H1 (cell line): ENCODE measurements at regions not wholly inside any gene's neighbourhood (a gene's known extent, or its start where the extent isn't known, plus 50 kb on each side); places are given as distances from the start of the nearest gene placed in this dataset.

Experiments
- CTCF ChIA-PET: fragments of 300-600 bp; sonication (Branson Sonifier 250); formaldehyde crosslinking; loops from one replicate; lab custom pipeline; 2021; ENCODE audit not compliant: partially characterized antibody; lab: Charles Lee
- POLR2A ChIA-PET: fragments of 300-600 bp; sonication (Branson Sonifier 250); formaldehyde crosslinking; loops from one replicate; lab custom pipeline; 2021; ENCODE audit warnings: inconsistent platforms; ENCODE audit not compliant: partially characterized antibody; lab: Charles Lee
- DNase-seq, 2 experiments: peaks; one replicate each; pipeline versions ENCODE4 v3.0.0 to v3.0.0-alpha.2; 2010 to 2022; ENCODE audit warnings: low spot score in 2 of 2, low read depth in 1 of 2, mixed read lengths in 1 of 2
- FAIRE-seq: peaks from 2 replicates; lab custom pipeline; 2011; peaks lifted over from hg19 to GRCh38; lab: Jason Lieb, UNC
- H2AFZ ChIP-seq: 2 replicates; pipeline ENCODE4 v1.8.1; 2012; ENCODE audit warnings: low read length, inconsistent platforms
- H2AK5ac ChIP-seq: 2 replicates; pipeline ENCODE4 v1.6.1; 2013; ENCODE audit warnings: low read depth, low read length
- H2BK120ac ChIP-seq: replicated peaks from 2 replicates; pipeline ENCODE3; 2013; ENCODE audit warnings: low read depth, low read length, inconsistent platforms
- H2BK12ac ChIP-seq: 2 replicates; pipeline ENCODE4 v1.6.1; 2013; ENCODE audit warnings: low read depth, low read length
- H2BK15ac ChIP-seq: 2 replicates; pipeline ENCODE4 v1.6.1; 2013; ENCODE audit warnings: low read length
- H2BK20ac ChIP-seq: 2 replicates; pipeline ENCODE4 v1.6.1; 2013; ENCODE audit warnings: low read length
- H2BK5ac ChIP-seq: 2 replicates; pipeline ENCODE4 v1.6.1; 2013; ENCODE audit warnings: low read depth, low read length
- H3K14ac ChIP-seq: 2 replicates; pipeline ENCODE4 v1.6.1; 2013; ENCODE audit warnings: inconsistent platforms; ENCODE audit not compliant: insufficient read length
- H3K18ac ChIP-seq: 2 replicates; pipeline ENCODE4 v1.6.1; 2013; ENCODE audit warnings: low read length; ENCODE audit errors: extremely low read depth
- H3K23ac ChIP-seq: 2 replicates; pipeline ENCODE4 v1.6.1; 2013; ENCODE audit warnings: inconsistent platforms; ENCODE audit not compliant: insufficient read length
- H3K23me2 ChIP-seq: 2 replicates; pipeline ENCODE4 v1.6.1; 2013; ENCODE audit warnings: low read depth, low read length
- H3K27ac ChIP-seq: 2 replicates; pipeline ENCODE4 v1.6.1; 2011; ENCODE audit warnings: low read depth, low read length, inconsistent platforms
- H3K27me3 ChIP-seq, 4 experiments: replicated peaks in 1 of 4; 1 replicate in 1 of 4; 2 replicates in 3 of 4; pipeline versions ENCODE4 v1.6.1 to v1.8.1; 2011 to 2013; ENCODE audit warnings: low read length in 3 of 4, mild to moderate bottlenecking in 3 of 4, inconsistent platforms in 2 of 4, mixed read lengths in 2 of 4, moderate library complexity in 1 of 4; ENCODE audit not compliant: control insufficient read depth in 3 of 4, insufficient read depth in 3 of 4; ENCODE audit errors: extremely low read depth in 1 of 4
- H3K36me3 ChIP-seq, 4 experiments: 2 replicates each; pipeline versions ENCODE4 v1.6.1 to v1.8.1; 2011 to 2013; ENCODE audit warnings: mild to moderate bottlenecking in 4 of 4, low read length in 3 of 4, moderate library complexity in 2 of 4, control low read depth in 1 of 4, inconsistent platforms in 1 of 4; ENCODE audit not compliant: insufficient read depth in 4 of 4, control insufficient read depth in 2 of 4
- H3K4ac ChIP-seq: replicated peaks from 2 replicates; pipeline ENCODE3; 2013; ENCODE audit warnings: low read length, low read depth, mixed read lengths, inconsistent platforms; ENCODE audit not compliant: insufficient read length
- H3K4me1 ChIP-seq, 4 experiments: replicated peaks in 1 of 4; 1 replicate in 1 of 4; 2 replicates in 3 of 4; pipeline versions ENCODE4 v1.6.1 to v1.8.1; 2011 to 2013; ENCODE audit warnings: low read length in 3 of 4, inconsistent platforms in 2 of 4, mixed read lengths in 1 of 4; ENCODE audit not compliant: insufficient read depth in 4 of 4, control insufficient read depth in 3 of 4
- H3K4me2 ChIP-seq, 2 experiments: 2 replicates each; pipeline versions ENCODE4 v1.6.1 to v1.8.1; 2011 to 2013; ENCODE audit warnings: low read depth in 2 of 2, low read length in 2 of 2, control low read depth in 1 of 2, inconsistent platforms in 1 of 2, mild to moderate bottlenecking in 1 of 2; ENCODE audit not compliant: insufficient read depth in 1 of 2
- H3K4me3 ChIP-seq, 4 experiments: fragments of 200-600, 300-600 bp in 1 of 4; sonication (generic), shearing (Covaris generic), sonication (Bioruptor Twin) in 1 of 4; 2 replicates each; pipeline versions ENCODE4 v1.5.1 to v1.8.1; 2011 to 2016; ENCODE audit warnings: low read length in 4 of 4, low read depth in 3 of 4, control low read depth in 2 of 4, inconsistent platforms in 2 of 4, mild to moderate bottlenecking in 2 of 4, mixed read lengths in 1 of 4, moderate library complexity in 1 of 4; ENCODE audit not compliant: insufficient read depth in 2 of 4; ENCODE audit errors: extremely low read depth in 1 of 4
- H3K56ac ChIP-seq: replicated peaks from 2 replicates; pipeline ENCODE3; 2013; ENCODE audit warnings: low read depth, mild to moderate bottlenecking, mixed read lengths, low read length, inconsistent platforms; ENCODE audit not compliant: insufficient read length
- H3K79me1 ChIP-seq: 2 replicates; pipeline ENCODE4 v1.6.1; 2013; ENCODE audit warnings: low read depth, low read length, control low read depth
- H3K79me2 ChIP-seq, 2 experiments: 2 replicates each; pipeline versions ENCODE4 v1.6.1 to v1.8.1; 2012 to 2013; ENCODE audit warnings: low read length in 2 of 2, mild to moderate bottlenecking in 2 of 2, inconsistent platforms in 1 of 2; ENCODE audit not compliant: insufficient read depth in 2 of 2, control insufficient read depth in 1 of 2
- H3K9ac ChIP-seq, 4 experiments: replicated peaks in 1 of 4; 1 replicate in 1 of 4; 2 replicates in 3 of 4; pipeline versions ENCODE4 v1.6.1 to v1.8.1; 2011 to 2013; ENCODE audit warnings: low read depth in 3 of 4, low read length in 3 of 4, control low read depth in 2 of 4, mild to moderate bottlenecking in 2 of 4, moderate library complexity in 2 of 4, inconsistent platforms in 1 of 4; ENCODE audit errors: extremely low read depth in 1 of 4
- H3K9me3 ChIP-seq, 2 experiments: 2 replicates each; pipeline versions ENCODE4 v1.6.1 to v1.8.1; 2012 to 2013; ENCODE audit warnings: mild to moderate bottlenecking in 2 of 2, moderate library complexity in 2 of 2, control low read depth in 1 of 2, inconsistent platforms in 1 of 2, low read depth in 1 of 2, low read length in 1 of 2, mixed read lengths in 1 of 2; ENCODE audit not compliant: insufficient read depth in 2 of 2
- H4K20me1 ChIP-seq, 2 experiments: replicated peaks in 1 of 2; 2 replicates each; pipeline versions ENCODE3 to v1.8.1; 2011 to 2013; ENCODE audit warnings: inconsistent platforms in 2 of 2, low read length in 2 of 2, mild to moderate bottlenecking in 1 of 2; ENCODE audit not compliant: insufficient read depth in 2 of 2, control insufficient read depth in 1 of 2
- H4K5ac ChIP-seq: 2 replicates; pipeline ENCODE4 v1.6.1; 2013; ENCODE audit warnings: low read length, low read depth, mixed read lengths, inconsistent platforms; ENCODE audit not compliant: insufficient read length
- H4K8ac ChIP-seq: 2 replicates; pipeline ENCODE4 v1.8.0; 2013; ENCODE audit warnings: mild to moderate bottlenecking, moderate library complexity, low read length, inconsistent platforms; ENCODE audit not compliant: insufficient read depth; ENCODE audit errors: extremely low read depth
- H4K91ac ChIP-seq: replicated peaks from 2 replicates; pipeline ENCODE3; 2013; ENCODE audit warnings: low read length, mixed read lengths, inconsistent platforms; ENCODE audit not compliant: insufficient read length
- ATF2 ChIP-seq: IDR thresholded peaks from 2 replicates; pipeline ENCODE4 v1.6.1; 2012; ENCODE audit warnings: low read length, inconsistent platforms
- ATF3 ChIP-seq: IDR thresholded peaks from 2 replicates; pipeline ENCODE4 v1.6.1; 2011; ENCODE audit warnings: low read depth, mild to moderate bottlenecking, low read length; ENCODE audit not compliant: insufficient read depth
- CHD2 ChIP-seq: IDR thresholded peaks from 2 replicates; pipeline ENCODE4 v1.6.1; 2012; ENCODE audit warnings: low read length, improper control_type of control experiment
- CTBP2 ChIP-seq: IDR thresholded peaks from 2 replicates; pipeline ENCODE4 v1.7.0; 2011; ENCODE audit warnings: borderline replicate concordance, mild to moderate bottlenecking, moderate library complexity, mixed read lengths, low read length; ENCODE audit not compliant: insufficient read depth, insufficient read length
- EZH2 ChIP-seq: fragments of 200-600 bp; sonication (generic); IDR thresholded peaks from 2 replicates; pipeline ENCODE4 v1.7.1; 2012; ENCODE audit warnings: low read depth, mild to moderate bottlenecking, moderate library complexity, low read length, inconsistent platforms; ENCODE audit not compliant: severe bottlenecking
- KDM5A ChIP-seq: fragments of 200-600 bp; IDR thresholded peaks from 2 replicates; pipeline ENCODE4 v1.7.1; 2012; ENCODE audit warnings: mild to moderate bottlenecking, low read length, inconsistent platforms, mixed read lengths
- POLR2AphosphoS5 ChIP-seq: IDR thresholded peaks from 2 replicates; pipeline ENCODE4 v1.6.1; 2011; ENCODE audit warnings: low read depth, low read length
- SIRT6 ChIP-seq: IDR thresholded peaks from one replicate; pipeline ENCODE4 v1.7.1; 2012; ENCODE audit warnings: low read length, inconsistent platforms
- SIX5 ChIP-seq: IDR thresholded peaks from 2 replicates; pipeline ENCODE4 v1.6.1; 2011; ENCODE audit warnings: mild to moderate bottlenecking, low read depth, low read length
- SRF ChIP-seq: IDR thresholded peaks from 2 replicates; pipeline ENCODE4 v1.6.1; 2011; ENCODE audit warnings: mild to moderate bottlenecking, low read depth, low read length, moderate library complexity
- ZNF274 ChIP-seq: IDR thresholded peaks from 2 replicates; pipeline ENCODE4 v1.7.0; 2012; ENCODE audit warnings: low read length, borderline replicate concordance; ENCODE audit errors: extremely low read depth
- WGBS, 2 experiments: shearing (Covaris generic) in 1 of 2; methylation state at CpG; one replicate each; pipeline versions ENCODE4 v1.1.6 to v1.1.7; 2013 to 2015; ENCODE audit warnings: low lambda C conversion rate in 2 of 2, mixed read lengths in 2 of 2, inconsistent platforms in 1 of 2, low coverage in 1 of 2, missing lambda C conversion rate in 1 of 2; ENCODE audit not compliant: insufficient replicate concordance in 2 of 2, insufficient coverage in 1 of 2, insufficient read length in 1 of 2; ENCODE audit errors: extremely low coverage in 1 of 2, missing lambda C conversion rate in 1 of 2; 5-methylcytosine and 5-hydroxymethylcytosine counted together

GRCh38 chr18:78739882-78740677 lies 239.5 kb upstream of the SALL3 start:
- Histone ChIP-seq H3K14ac (no peak overlapping the region), H3K79me1 (no peaks in the 10 kb centered on the region), H3K4me2 (no peak overlapping the region), H2BK12ac (no peak overlapping the region), H3K18ac (no peak overlapping the region), H2BK20ac (no peak overlapping the region), H2BK15ac (no peak overlapping the region), H4K8ac (no peak overlapping the region), H4K91ac (no peak overlapping the region), H3K27me3 (no peaks in the 10 kb centered on the region), H3K4me3 (no peak overlapping the region), H3K36me3 (no peaks in the 10 kb centered on the region), H3K23ac (no peak overlapping the region), H3K9ac (no peak overlapping the region), H4K5ac (no peak overlapping the region), H2BK120ac (no peak overlapping the region), H2BK5ac (no peak overlapping the region), H2AFZ (no peak overlapping the region), H3K4me1 (no peaks in the 10 kb centered on the region; a peak in 1 of 7 replicates), H4K20me1 (peaks cover 0 to 5% of the 10 kb centered on the region in 2 experiments), H3K27ac (no peak overlapping the region), H3K79me2 (no peaks in the 10 kb centered on the region), H3K4ac (no peak overlapping the region), H2AK5ac (no peak overlapping the region), H3K56ac (no peak overlapping the region), H3K9me3 (no peaks in the 10 kb centered on the region), H3K23me2 (peaks cover 12% of the 10 kb centered on the region; the same call in 1 of the 2 replicates)
- ChIA-PET CTCF (interaction anchor here (0.8 kb wide), 1 partner anchor 645 kb away, joined by 3 read pairs; no protein-coding TSS in a partner anchor), POLR2A (no interaction called here)
- 91% methylated on average over 21 of the region's 24 CpGs; no CpG with 5 or more reads in 1 of the 2 experiments for WGBS, 2 experiments
- DNase-seq (no peak), FAIRE-seq (no peak)
- TF ChIP-seq SIX5 (no peak), CHD2 (no peak), POLR2AphosphoS5 (no peak), SRF (no peak), EZH2 (no peak), ATF3 (no peak), CTBP2 (no peak), KDM5A (no peak), ZNF274 (no peak), SIRT6 (no peak), ATF2 (no peak)
